NCI-H345 treated with DMSO at 0.1 percent for 48 hours (cell line): ENCODE measurements at regions not wholly inside any gene's neighbourhood (a gene's known extent, or its start where the extent isn't known, plus 50 kb on each side); places are given as distances from the start of the nearest gene placed in this dataset.

ENCODE experiments used
- DNase-seq: peaks from one replicate; lab custom pipeline; 2025; ENCODE audit not compliant: unreplicated experiment; lab: John Stamatoyannopoulos, UW

DNA sequence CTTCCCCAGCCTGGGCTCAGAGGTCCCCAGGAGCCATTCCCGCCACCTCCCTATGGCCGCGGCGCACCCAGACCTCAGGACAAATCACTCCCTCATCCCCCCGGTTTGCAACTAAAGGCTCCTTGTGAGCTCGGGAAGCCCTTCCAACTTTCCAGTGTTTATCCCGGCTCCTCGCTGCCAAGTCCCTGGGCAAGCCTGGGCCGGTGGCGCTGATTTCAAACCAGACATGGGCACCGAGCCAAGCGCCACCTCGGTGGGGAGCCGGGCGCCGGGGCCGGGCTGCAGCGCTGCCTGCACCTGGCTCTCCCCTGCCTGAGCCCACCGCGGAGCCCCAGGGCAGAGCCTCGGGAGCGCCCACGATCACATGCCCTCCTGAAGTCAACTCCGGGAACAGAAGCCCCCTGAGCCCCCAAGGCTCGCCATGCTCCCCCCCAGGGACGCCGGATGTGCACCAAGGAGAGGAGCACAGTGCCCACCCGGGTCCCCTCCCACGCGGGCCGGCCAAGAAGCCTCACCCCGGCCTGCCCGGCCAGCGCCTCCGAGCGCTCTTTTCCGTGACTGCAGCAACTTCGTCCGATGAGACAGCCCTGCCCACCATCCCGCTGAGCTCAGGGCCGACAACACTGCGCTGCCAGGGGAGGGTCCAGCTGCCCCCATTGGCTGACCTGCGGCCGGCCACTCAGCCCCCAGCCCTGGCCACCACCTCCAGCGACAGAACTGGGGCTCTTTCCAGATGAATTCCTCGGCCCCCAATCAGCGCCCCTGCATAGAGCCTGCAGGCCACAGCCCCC lies 50.0 kb downstream of the NCOR2 start:
- DNase-seq, result peak; percentile 87

DNA sequence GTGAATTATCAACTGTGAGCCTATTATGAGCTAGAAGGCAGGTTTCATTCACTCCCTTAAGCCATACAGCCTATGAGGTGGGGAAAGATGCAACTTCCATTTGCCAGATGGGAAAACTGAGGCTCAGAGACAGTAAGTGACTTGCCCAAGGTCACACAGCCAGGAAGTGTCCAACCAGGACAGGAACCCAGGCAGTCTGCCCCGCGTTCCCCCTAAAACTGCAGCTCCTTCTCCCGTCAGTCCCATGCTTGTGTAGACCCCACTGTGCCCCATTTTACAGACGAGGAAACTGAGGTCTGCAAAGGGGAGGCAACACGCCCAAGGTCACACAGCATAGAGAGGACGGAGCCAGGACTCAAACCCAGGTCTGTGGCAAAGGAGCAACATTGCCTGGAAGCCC lies 50.6 kb downstream of the NCOR2 start:
- no peak for DNase-seq

DNA sequence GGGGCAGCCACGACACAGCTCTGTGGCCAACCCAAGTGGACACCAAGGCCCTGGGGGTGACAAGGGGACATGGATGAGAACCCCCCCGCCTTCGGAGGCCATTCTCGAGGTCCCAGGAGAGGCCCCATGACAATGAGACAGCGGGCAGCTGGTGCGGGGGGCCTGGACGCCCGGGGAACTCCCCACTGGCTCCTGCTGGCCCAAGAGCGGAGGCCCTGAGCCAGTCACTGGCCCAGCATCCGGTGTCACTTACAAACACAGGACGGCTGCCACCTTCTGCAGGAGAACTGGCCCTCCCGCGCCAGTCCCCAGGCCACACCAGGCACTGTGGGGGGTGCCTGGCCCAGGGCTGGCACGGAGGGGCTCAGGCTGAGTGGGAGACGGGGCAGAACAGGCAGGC lies 51.4 kb downstream of the NCOR2 start:
- DNase-seq, result no peak

DNA sequence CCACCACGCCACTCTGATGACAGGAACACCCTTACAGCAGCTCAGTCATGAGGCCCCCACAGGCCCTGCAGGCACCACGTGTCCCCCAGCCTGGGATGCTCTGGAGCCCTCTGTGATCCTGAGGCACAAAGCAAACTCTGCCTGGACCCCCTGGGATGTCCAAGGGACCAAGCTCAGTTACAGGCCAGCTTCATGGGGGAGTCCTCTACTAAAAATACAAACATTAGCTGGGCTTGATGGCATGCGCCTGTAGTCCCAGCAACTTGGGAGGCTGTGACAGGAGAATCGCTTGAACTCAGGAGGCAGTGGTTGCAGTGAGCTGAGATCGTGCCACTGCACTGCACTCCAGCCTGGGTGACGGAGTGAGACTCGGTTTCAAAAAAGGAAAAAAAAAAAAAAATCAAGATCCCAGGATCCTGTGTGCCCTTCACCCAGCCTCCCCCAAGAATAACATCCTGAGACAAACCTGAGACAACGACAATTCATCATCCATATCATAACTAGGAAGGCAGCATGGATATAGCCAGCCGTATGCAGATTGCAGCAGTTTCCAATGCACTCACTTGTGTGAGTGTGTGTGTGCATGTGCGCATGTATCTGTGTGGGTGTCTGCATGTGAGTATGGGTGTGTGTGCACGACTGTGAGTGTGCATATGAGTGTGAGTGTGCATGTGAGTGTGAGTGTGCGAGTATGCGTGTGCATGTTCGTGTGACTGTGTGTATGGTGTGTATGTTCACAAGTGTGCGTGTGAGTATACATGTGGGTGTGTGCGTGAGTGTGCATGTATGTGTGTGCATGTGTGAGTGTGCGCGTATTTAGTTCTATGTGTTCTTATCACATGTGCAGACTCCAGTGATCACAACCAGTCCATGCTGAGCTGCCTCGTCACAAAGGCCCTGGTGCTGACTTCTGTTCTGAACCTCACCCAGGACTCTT lies 52.1 kb downstream of the NCOR2 start:
- DNase-seq, result no peak

DNA sequence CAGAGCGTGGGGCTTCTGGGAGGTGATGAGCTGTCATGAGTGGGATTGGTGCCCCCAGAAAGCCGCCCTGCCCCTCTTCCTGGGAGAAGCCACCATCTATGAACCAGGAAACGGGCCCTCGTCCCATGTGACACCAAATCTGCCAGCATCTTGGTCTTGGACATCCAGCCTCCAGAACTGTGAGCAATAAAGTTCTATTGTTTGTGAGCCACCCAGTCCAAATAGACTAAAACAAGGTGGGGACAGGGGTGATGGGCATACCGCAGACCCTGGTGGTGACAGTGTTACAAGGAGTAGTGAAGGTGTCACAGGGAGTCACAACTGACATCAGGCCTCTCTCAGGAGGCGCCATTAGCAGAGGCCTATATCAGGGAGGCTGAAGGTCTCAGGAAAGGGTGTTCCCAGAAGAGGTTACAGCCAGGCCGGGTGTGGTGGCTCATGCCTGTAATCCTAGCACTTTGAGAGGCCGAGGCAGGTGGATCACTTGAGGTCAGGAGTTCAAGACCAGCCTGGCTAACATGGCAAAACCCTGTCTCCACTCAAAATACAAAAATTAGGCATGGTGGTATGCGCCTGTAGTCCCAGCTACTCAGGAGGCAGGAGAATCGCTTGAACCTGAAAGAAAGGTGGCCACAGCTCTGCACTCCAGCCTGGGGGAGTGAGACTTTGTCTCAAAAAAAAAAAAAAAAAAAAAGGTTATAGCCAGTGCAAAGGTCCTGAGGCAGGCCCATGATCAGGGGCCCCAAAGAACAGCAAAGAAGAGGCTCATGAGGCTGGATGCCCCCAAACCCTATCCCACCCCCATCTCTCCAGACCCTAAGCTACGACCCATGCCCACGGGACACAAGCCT lies 53.0 kb downstream of the NCOR2 start:
- DNase-seq, result no peak

DNA sequence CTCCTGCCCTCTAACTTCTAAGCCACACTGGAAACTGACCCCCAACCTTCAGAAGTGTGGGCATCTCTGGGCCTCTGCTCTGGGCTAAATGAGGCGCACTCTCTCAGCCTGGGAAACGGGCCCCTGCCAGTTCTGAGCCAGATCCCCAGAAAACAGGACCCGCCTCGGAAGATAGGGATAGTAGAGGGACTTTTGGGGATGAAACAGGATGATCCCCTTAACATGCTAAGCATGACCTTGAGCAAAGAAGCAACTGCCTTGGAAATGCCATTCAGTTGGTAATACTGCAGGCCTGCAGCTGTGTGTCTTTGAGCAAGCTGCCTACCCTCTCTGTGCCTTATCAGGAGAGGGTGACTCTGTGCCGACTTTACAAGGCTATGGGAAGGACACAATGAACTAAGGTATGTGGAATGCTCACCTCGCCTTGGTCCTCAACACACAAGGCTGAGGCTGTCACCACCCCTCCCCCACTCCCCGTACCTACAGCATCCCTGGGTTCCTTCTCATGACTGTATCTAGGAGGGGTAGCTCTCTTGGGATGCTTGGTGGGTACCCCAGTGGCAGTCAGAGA lies 54.0 kb downstream of the NCOR2 start:
- DNase-seq, result no peak

DNA sequence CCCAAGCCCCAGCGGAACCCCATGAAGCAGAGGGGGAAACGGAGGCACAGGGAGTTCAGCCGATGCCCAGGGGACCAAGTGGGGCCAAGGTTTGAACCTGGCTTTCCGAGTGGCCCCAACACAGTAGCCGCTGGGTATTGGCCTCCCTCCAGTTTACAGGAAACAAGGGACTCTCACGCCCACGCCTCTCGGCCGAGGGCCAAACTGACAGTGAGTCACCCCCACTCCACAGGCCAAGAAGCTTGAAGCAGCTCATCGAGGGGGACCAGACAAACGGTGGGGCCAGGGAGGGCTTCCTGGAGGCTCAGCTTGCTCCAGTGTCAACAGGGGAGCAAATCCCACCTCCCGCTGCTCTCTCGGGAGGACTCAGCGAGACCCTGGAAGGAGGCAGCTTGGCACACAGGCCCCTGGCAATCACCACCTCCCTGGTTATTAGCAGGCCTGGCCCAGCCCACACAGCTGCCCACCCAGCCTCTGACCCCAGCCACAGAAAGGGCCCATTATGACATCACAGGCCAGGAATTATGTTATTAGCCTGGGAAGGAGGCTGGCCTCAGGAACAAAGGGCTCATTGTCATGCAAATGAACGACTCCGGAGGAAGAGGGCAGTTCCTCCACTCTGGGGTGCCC lies 54.6 kb downstream of the NCOR2 start:
- DNase-seq, result no peak

DNA sequence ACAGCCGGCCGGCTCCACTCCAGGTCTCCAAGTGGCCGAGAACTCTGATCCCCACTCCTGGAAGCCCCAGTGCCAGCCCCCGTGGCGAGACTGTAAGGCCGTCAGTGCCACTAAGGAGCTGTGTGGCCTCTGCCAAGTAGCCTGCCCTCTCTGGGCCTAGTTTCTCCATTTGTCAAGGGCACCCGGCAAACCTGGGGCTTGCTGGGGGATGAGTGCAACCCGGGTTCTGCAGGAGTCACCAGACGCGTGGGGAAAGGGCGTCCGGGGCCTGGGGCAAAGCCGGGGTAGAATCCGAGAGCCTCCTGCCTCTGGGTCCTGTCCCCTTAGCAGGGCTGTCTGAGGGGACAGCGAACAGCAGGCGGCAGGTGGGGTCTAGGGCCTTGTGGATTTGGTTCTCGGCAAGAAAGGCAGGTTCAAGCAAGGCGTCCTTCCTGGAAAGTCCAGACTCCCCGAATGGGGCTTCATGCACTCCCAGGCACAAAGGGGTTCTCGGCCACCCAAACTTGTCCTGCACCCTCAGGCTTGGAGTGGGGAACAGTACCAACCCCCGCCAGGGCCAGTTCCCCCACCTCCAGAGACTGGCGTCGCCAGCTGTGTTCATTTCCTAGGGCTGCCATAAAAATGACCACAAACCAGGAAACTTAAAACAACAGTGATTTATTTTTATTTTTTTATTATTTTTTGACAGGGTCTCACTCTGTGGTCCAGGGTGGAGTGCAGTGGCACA lies 56.0 kb downstream of the NCOR2 start:
- DNase-seq, result no peak

DNA sequence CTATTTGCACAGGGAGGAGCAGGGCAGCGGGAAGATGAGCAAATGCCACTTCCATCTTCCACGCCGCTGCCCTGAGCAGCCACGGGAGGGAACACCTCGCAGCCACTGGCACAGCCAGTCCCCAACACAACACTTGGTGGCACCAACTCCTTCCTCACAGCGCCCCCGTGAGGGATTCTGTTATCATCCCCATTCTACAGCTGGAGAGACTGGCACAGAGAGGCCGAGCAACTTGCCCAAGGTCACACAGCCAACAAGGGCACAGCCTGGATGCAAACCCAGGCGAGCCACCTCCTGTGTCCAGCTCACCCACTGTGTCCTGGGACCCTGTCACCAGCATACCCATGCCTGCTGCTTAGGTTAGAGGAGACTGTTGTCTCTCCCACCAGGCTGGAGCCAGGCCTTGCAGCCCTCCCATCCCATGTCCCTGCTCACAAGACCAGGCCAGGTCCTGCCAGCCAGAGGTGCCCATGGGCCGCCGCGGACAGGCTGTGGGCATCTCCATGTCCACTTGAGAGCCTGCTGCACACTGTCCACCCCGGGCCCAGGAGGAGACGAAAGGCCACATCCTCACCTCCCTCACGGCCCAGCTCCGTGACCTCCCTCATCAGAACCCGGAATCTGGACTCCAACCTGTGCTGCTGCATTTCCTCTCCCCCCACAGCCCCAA lies 57.0 kb downstream of the NCOR2 start:
- no peak for DNase-seq

DNA sequence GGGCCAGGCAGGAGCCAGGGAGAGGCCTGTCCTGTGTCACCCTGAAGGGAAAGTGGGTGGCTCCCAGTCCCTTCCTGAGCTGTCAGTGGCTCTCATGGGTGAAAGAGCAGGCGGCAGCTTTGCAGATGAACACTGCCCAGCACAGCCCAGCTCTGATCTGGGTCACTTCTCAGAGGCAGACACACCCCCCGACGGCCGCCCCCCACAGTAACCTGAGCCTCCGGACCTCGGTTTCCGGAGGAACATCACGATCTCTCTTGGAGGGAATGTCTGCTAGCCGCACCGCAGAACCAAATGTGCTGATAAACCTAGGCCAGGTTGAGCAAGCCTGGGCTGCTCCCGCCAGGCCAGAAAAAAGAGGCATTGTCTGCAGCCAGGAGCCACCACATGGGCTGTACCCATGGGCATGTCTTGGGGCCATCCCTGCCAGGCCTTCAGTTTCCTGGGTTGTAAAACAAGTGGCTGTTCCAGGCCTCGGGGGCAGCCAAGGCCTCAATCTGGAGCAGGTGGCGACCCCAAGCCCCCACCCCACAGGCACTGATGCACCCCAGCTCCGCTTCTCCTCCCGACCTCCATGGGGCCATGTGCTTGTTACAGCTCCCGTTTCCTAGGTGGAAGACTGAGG lies 57.6 kb downstream of the NCOR2 start:
- no peak for DNase-seq

DNA sequence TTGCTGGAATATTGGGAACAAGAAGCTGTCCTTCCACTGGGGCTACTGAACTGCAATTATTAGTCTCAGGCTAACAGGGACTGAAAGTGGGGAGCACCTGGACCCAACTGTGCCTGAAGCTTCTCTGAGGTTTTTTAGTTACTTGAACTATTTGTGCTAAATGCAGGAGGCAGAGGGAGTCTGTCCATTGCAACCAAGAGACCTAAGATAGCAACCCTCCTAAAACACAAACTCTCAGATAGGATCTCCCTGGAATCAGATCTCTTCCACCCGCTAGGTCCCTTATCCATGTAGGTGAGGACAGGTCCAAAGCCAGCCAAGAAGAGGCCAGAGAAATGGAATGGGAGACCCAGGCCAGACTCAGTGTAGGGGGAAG lies 58.1 kb downstream of the NCOR2 start:
- no peak for DNase-seq

DNA sequence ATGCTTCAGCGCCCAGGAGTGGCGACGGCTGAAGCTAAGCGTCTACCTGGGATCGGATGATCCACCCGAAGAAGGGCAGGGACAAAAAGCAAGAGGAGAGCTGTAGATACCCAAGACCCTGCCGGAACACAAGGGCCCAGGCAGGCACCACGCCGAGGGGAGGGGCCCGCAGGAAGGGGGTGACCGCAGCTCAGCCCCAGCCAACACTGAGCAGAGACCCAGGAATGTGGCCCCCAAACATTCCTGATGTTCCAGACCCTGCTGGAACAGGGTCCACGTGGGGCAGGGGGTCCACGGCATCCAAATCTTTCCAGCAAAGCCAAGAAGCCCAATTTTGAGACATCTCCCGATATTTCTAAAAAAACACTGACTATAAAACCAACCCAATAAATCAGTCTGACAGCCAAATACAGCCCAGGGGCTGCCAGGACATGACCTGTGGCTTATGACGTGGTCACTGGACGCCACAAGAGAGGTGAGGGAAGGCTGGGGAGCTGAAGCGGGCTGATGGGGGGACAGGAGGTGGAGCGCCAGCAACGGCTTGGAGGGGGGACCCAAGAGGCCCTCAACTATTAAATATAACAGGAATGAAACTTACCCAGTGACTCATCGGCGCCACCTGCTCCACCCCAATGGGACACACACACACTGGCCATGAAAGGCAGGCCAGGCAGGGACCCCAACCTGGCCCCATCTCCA lies 58.9 kb downstream of the NCOR2 start:
- no peak for DNase-seq

DNA sequence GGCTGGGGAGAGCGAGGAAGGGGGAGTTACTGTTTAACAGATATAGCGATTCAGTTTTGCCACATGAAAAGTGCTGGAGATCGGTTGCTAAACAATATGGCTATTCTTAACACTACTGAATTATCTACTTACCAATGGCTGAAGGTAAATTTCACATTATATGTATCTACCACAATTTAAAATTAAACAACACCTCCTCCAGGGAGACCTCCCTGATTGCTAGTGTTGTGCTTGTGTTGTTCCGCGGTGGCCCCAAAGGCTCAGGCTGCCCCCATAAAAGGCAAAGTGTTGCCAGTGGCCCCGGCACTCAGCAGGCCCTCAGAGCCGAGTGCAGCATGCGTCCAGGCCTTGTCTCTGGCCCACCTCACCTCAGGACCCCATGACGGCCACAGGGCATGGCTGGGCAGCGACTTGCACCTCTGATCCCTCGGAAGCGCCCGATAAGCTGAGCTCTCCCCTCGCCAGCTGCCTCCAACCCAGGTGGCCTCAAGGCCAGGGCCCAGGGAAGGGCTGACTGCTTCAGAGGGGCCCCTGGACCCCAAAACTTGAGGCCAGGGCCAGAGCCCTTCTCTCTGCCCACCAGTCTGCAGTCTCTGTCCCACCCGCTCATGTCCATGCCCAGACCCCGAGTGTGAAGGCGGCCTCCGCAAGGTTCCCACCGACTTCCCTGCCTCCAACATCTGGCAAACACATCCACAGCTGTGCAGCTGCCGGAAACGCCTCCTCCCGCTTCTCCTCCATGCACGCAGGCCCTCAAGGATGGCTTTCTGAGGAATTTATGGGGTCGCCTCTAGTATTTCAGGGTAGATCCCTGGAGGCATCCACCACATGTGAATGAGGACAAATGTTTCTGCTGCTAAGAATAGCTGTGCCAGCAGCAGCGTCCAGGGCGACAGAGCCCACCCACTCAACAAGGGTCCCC lies 60.0 kb downstream of the NCOR2 start:
- DNase-seq, result no peak

DNA sequence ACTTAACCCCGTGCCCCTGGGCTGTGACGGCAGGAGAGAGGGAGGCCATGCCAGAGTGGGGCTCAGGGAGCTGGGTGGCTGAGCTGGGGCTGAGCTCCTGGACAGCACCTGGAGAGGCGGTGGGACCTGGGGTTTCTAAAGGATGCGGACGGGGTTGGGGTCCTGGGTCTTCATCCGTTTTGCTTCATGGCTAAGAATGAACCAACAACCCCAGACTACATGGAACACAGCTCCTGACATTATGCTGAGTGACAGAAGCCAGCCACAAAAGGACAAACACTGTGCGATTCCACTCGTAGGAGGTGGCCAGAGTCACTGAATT lies 60.6 kb downstream of the NCOR2 start:
- DNase-seq, result no peak

DNA sequence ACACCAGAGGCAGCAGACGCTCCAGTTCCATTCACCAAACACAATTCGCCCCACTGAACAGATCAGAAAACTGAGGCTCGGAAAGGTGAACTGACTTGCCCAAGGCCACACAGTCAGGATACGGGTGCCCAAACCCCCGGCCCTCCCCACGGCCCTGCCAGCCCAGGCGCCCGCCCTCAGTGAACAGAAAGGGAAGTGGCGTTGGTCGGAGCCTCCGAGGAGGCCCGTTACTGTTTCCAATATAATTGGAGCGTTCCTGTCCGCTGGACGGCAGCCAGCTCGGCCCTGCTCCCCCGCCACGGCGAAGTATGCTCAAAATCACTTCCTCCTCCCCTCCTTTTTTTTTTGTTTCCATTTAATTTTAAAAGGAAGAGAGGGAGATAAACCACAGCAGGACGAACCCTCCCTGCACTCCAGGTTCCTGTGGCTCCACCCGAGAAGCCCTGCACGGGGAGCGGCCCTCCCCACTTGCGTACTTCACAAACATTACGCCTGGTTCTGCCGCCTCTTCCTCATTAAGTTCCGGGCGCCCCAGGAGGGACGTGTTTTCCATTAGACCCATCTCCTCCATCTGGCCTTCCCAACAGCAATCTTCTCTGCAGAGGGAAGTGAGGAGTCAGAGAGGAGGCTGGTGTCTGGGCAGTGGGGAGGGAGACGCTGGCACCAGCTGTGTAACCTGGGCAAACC lies 61.1 kb downstream of the NCOR2 start:
- DNase-seq, result peak; percentile 58

DNA sequence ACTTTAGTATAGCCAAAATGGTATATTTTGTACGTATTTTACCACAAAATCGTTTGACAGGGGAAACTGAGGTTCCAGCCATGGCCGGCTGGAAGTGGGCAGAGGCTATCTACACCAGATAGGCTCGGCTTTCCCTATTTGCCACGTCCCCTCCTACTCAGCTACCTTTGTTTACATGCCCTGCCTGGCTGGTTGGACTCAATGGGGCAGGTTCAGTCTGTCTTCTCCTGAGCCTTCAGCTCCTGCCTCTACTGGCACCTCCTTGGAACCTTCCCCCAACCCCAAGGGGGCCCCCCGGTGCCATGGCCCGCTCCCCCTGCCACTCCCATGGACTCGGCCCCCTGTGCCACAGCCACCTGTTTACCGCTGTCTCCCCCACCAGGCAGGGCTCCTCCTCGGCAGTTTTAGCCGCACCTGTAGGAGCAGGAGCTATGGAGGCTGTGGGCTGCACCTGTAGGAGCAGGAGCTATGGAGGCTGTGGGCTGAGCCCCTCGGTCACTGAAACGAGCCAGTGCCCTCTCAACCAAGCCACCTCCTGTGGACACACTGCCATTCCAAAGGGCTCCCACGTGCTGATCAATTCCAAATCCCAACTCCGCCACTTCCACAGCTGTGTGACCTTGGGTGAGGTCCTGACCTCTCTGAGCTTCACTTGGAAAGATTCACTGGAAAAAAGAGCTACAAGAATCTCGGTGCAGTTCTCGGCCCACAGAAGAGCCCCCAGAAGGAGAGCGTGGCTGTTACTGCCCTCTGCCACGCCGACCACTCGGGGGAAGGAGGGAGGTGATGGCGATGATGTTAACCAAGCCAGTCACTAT lies 62.2 kb downstream of the NCOR2 start:
- no peak for DNase-seq
